ENCODE measurements at regions not wholly inside any gene's neighbourhood (a gene's known extent, or its start where the extent isn't known, plus 50 kb on each side); places are given as distances from the start of the nearest gene placed in this dataset.

GRCh38 chr14:24692382-24693352 lies 58.7 kb upstream of the GZMB start:
- TF ChIP-seq, protein P1, sequence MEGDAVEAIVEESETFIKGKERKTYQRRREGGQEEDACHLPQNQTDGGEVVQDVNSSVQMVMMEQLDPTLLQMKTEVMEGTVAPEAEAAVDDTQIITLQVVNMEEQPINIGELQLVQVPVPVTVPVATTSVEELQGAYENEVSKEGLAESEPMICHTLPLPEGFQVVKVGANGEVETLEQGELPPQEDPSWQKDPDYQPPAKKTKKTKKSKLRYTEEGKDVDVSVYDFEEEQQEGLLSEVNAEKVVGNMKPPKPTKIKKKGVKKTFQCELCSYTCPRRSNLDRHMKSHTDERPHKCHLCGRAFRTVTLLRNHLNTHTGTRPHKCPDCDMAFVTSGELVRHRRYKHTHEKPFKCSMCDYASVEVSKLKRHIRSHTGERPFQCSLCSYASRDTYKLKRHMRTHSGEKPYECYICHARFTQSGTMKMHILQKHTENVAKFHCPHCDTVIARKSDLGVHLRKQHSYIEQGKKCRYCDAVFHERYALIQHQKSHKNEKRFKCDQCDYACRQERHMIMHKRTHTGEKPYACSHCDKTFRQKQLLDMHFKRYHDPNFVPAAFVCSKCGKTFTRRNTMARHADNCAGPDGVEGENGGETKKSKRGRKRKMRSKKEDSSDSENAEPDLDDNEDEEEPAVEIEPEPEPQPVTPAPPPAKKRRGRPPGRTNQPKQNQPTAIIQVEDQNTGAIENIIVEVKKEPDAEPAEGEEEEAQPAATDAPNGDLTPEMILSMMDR (IDR thresholded peaks at IDR 0.05), result no peak
- no peak for TF ChIP-seq POLR2A (IDR thresholded peaks at IDR 0.05)

All from uterus (tissue), 2 donors.